Activated CD8-positive, alpha-beta T cell treated with anti-CD3 and anti-CD28 coated beads for 36 hours (primary cell): ENCODE measurements at regions not wholly inside any gene's neighbourhood (a gene's known extent, or its start where the extent isn't known, plus 50 kb on each side); places are given as distances from the start of the nearest gene placed in this dataset.

ENCODE experiments used
- ATAC-seq: fragments of 200-7000 bp; cut with Tn5 transposase; one replicate; pipeline ENCODE4 v1.10.0; 2021; ENCODE audit warnings: mild to moderate bottlenecking, moderate library complexity
- CTCF ChIA-PET: fragments of 350-600 bp; sonication (Branson Sonifier 250); formaldehyde crosslinking; loops from one replicate; lab custom pipeline; 2021; ENCODE audit warnings: antibody characterized with exemption; lab: Charles Lee
- POLR2A ChIA-PET: fragments of 350-600 bp; sonication (Branson Sonifier 250); formaldehyde crosslinking; loops from one replicate; lab custom pipeline; 2021; ENCODE audit warnings: antibody characterized with exemption; lab: Charles Lee
- DNase-seq: peaks from one replicate; pipeline ENCODE4 v3.0.0-alpha.2; 2020
- H3K27ac Mint-ChIP-seq: one replicate; pipeline ENCODE4 v1.8.0; 2021; ENCODE audit warnings: mild to moderate bottlenecking, mixed read lengths
- H3K27me3 Mint-ChIP-seq: one replicate; pipeline ENCODE4 v1.8.0; 2021; ENCODE audit warnings: mixed read lengths
- H3K36me3 Mint-ChIP-seq: one replicate; pipeline ENCODE4 v1.8.0; 2021; ENCODE audit warnings: low read depth, mixed read lengths
- H3K4me1 Mint-ChIP-seq: one replicate; pipeline ENCODE4 v1.8.0; 2021; ENCODE audit warnings: low read depth, mixed read lengths
- H3K4me3 Mint-ChIP-seq: one replicate; pipeline ENCODE4 v1.8.0; 2021; ENCODE audit warnings: mild to moderate bottlenecking, moderate library complexity, mixed read lengths
- H3K9me3 Mint-ChIP-seq: one replicate; pipeline ENCODE4 v1.8.0; 2021; ENCODE audit warnings: mixed read lengths
- CTCF ChIP-seq: fragments of 200-600 bp; IDR thresholded peaks from one replicate; pipeline ENCODE4 v1.8.0; 2022; ENCODE audit warnings: antibody characterized with exemption, mild to moderate bottlenecking
- intact Hi-C: fragments of 100-400 bp; cut with micrococcal nuclease; formaldehyde crosslinking; loops from one replicate; pipeline ENCODE4 v1.10.0; 2022

GRCh38 chr1:94676686-94677085 is 135.1 kb upstream of the F3 start:
- H3K4me3 Mint-ChIP-seq, result no peak overlapping the region
- peaks cover 7% of the 10 kb centered on the region for H3K27me3 Mint-ChIP-seq
- DNase-seq (no peak), ATAC-seq (no peak)
- ChIA-PET POLR2A (no interaction called here), CTCF (no interaction called here)
- no peaks in the 10 kb centered on the region for H3K9me3 Mint-ChIP-seq
- no peak overlapping the region for H3K27ac Mint-ChIP-seq
- no peak for TF ChIP-seq CTCF
- no peaks in the 10 kb centered on the region for H3K4me1 Mint-ChIP-seq
- no peaks in the 10 kb centered on the region for H3K36me3 Mint-ChIP-seq
- intact Hi-C loops, result no loop called here

- CTCF ChIA-PET, result no interaction called here
- no peak overlapping the region for H3K27ac Mint-ChIP-seq
- no peak overlapping the region for H3K4me3 Mint-ChIP-seq
- ATAC-seq (no peak), DNase-seq (no peak)
- H3K27me3 Mint-ChIP-seq, result peaks cover 6% of the 10 kb centered on the region
- no peaks in the 10 kb centered on the region for H3K4me1 Mint-ChIP-seq
- no peaks in the 10 kb centered on the region for H3K36me3 Mint-ChIP-seq
- POLR2A ChIA-PET, result no interaction called here
- TF ChIP-seq CTCF, result no peak
- H3K9me3 Mint-ChIP-seq, result no peaks in the 10 kb centered on the region
- intact Hi-C loops, result no loop called here
Measured at GRCh38 chr1:94675373-94675772, 133.8 kb upstream of the F3 start.

GRCh38 chr1:94674876-94675275 is 133.3 kb upstream of the F3 start:
- ChIA-PET POLR2A (no interaction called here), CTCF (interaction anchor here (1.4 kb wide), 1 partner anchor 23 kb away, joined by 3 read pairs; no protein-coding TSS in a partner anchor)
- Mint-ChIP-seq H3K4me1 (no peaks in the 10 kb centered on the region), H3K27ac (no peak overlapping the region), H3K4me3 (no peak overlapping the region), H3K27me3 (peaks cover 6% of the 10 kb centered on the region), H3K9me3 (no peaks in the 10 kb centered on the region), H3K36me3 (no peaks in the 10 kb centered on the region)
- ATAC-seq (no peak), DNase-seq (no peak)
- no peak for TF ChIP-seq CTCF
- intact Hi-C loops, result no loop called here

GRCh38 chr1:94672934-94673333 is 131.4 kb upstream of the F3 start:
- no peak overlapping the region for H3K27ac Mint-ChIP-seq
- no peaks in the 10 kb centered on the region for H3K36me3 Mint-ChIP-seq
- ChIA-PET CTCF (interaction anchor here (2.0 kb wide), 1 partner anchor 132 kb away, joined by 4 read pairs; no protein-coding TSS in a partner anchor), POLR2A (no interaction called here)
- no peak for TF ChIP-seq CTCF
- ATAC-seq, result no peak
- H3K4me1 Mint-ChIP-seq, result no peaks in the 10 kb centered on the region
- DNase-seq, result no peak
- peaks cover 1% of the 10 kb centered on the region for H3K27me3 Mint-ChIP-seq
- H3K4me3 Mint-ChIP-seq, result no peak overlapping the region
- no peaks in the 10 kb centered on the region for H3K9me3 Mint-ChIP-seq
- intact Hi-C loops, result no loop called here

GRCh38 chr1:94672001-94672400 is 130.4 kb upstream of the F3 start:
- Mint-ChIP-seq H3K27me3 (peaks cover 1% of the 10 kb centered on the region), H3K4me3 (no peak overlapping the region), H3K27ac (no peak overlapping the region), H3K4me1 (no peaks in the 10 kb centered on the region), H3K9me3 (no peaks in the 10 kb centered on the region), H3K36me3 (no peaks in the 10 kb centered on the region)
- ATAC-seq (no peak), DNase-seq (no peak)
- CTCF ChIA-PET, result interaction anchor here (2.0 kb wide), 1 partner anchor 133 kb away, joined by 4 read pairs; no protein-coding TSS in a partner anchor
- intact Hi-C loops, result no loop called here
- TF ChIP-seq CTCF, result no peak
- POLR2A ChIA-PET, result no interaction called here
